GM12865 (cell line): ENCODE measurements at regions not wholly inside any gene's neighbourhood (a gene's known extent, or its start where the extent isn't known, plus 50 kb on each side); places are given as distances from the start of the nearest gene placed in this dataset.

Experiments used
- DNase-seq: peaks from one replicate; pipeline ENCODE4 v3.0.0; 2010; ENCODE audit warnings: low read depth
- H3K4me3 ChIP-seq: 2 replicates; pipeline ENCODE4 v1.5.1; 2011; ENCODE audit warnings: mild to moderate bottlenecking, low read depth, low read length, control low read depth
- TF ChIP-seq, protein P1 (sequence below): IDR thresholded peaks from 2 replicates; pipeline ENCODE4 v1.5.1; 2011; ENCODE audit warnings: low read length, control low read depth, low read depth, inconsistent platforms; ENCODE audit not compliant: insufficient read depth; ENCODE audit errors: missing control alignments

DNA sequence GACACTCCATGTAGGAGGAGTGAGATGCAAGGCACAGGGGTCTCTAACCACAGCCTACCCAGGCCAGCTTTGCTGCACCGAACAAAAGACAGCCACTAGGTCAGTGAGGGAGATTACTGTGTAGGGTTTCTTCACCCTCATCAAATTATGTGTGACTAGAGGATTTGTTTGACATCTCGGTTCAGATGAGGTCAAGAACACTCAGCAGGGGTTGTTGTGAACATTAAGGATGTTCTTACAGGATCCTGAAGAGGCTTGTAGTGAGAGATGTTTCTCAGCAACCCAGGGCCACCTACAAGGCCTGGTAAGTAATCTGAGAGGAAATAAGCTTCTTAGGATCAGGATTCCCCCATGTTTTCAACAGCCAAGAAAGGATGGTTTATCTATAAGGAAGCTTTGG is 202.1 kb downstream of the NXPE2 start:
- DNase-seq, result no peak
- TF ChIP-seq, protein P1, sequence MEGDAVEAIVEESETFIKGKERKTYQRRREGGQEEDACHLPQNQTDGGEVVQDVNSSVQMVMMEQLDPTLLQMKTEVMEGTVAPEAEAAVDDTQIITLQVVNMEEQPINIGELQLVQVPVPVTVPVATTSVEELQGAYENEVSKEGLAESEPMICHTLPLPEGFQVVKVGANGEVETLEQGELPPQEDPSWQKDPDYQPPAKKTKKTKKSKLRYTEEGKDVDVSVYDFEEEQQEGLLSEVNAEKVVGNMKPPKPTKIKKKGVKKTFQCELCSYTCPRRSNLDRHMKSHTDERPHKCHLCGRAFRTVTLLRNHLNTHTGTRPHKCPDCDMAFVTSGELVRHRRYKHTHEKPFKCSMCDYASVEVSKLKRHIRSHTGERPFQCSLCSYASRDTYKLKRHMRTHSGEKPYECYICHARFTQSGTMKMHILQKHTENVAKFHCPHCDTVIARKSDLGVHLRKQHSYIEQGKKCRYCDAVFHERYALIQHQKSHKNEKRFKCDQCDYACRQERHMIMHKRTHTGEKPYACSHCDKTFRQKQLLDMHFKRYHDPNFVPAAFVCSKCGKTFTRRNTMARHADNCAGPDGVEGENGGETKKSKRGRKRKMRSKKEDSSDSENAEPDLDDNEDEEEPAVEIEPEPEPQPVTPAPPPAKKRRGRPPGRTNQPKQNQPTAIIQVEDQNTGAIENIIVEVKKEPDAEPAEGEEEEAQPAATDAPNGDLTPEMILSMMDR, result no peak
- H3K4me3 ChIP-seq, result no peak overlapping the region

DNA sequence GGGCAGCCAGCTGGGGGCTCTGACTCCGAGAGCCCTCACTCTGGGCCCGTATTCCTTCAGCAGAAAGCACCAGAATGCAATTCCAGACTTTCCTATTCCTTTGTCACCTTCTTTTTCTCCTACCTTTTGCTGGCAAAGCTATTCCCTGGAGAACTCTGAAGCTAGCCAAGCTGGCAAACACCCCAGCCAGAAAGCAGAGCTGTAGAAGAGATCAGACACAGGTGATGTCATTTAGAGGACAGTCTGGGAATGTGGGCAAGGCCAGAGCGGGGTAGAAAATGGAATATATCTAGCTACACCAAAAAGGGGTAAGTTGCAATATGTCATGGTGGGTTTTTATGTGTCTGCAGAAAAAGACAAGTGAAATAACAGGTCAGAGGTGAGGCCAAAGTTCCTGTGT is 205.1 kb downstream of the NXPE2 start:
- TF ChIP-seq, protein P1, result no peak
- no peak overlapping the region for H3K4me3 ChIP-seq
- DNase-seq, result no peak

DNA sequence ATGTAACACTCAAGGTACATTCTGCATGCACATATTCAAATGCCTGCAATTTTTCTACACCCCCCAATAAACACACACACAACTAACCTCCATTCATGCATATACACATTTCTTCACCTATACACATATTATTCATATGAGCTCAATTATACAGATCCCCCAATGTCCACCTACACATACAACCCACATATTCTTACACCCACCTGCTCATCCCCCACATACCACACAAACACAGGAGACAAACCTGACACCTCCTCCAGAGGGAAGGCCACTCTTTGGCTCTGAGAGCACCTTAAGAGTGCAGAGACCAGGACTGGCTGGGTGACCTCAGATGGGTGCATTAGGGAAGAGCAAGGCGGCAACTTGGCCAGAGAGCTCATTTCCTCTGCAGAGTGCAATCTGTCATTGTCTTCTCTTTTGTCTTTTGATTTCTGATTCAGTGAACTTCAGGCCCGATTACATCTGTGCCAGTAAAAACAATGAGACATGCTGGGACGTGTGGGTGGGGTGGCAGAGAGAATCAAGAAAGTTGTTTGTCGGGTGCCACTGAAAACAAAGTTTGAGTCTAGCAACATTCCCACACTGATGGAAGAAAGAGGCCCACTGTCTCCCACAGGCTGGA is 208.4 kb downstream of the NXPE2 start:
- H3K4me3 ChIP-seq, result no peak overlapping the region
- no peak for DNase-seq
- TF ChIP-seq, protein P1, result no peak

DNA sequence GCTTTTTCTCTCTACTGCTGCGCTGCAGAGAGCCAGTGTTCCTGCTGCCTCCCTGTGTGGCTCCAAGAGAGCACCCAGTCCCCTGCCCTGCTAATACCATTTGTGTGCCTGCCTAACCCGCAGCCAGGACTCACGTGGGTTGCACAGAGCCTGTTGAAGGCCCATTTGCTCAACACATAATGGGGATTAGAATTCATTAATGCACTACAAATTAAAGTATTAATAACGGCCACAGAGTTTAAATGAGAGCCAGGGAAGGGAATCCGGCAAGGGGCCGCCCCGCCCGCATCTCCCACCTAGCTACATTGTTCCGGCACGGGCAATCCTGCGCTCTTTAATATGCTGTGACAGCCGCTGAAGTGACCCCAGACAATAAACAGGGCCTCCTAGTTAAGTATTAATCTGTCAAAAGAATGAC is 211.3 kb downstream of the NXPE2 start:
- no peak for DNase-seq
- H3K4me3 ChIP-seq, result no peak overlapping the region
- TF ChIP-seq, protein P1, result no peak

DNA sequence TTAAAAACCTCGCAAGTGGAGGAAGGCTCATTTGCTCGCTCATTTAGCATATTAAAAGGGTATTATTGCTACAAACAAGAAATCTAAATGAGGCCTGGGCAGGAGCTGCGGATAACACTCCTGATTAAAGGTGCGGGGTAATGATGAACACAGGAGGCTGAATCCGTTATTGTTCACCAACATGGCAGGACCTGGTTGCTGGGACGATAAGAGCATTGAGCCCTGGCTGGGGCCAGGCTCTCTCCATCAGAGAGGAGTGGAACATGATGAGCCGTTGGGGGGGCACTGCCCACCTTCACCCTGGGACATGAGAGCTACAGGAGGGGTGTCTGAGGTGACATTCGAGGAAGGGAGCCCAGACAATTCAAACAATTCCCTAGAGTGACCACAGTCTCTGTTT is 211.7 kb downstream of the NXPE2 start:
- TF ChIP-seq, protein P1, result no peak
- H3K4me3 ChIP-seq, result no peak overlapping the region
- no peak for DNase-seq

DNA sequence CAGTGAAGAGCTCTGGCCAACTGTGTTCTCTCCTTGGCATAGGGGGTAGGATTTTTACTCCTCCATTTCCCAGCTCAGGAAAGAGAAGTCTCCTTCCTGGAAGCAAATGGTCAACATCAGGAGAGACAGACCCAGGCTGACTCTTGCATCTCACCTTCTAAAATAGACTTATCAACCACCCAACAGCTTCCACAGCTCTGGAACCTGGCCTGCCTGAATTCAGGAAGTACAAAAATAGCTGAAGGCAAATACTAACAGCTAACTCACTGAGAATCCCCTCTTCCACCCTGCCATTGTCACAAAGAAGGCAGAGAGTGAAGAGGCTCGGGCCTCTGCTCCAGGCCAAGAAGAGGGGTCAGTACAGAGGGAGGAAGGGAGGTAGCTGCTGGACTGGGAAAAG is 213.6 kb downstream of the NXPE2 start:
- TF ChIP-seq, protein P1, result no peak
- H3K4me3 ChIP-seq, result no peak overlapping the region
- no peak for DNase-seq

DNA sequence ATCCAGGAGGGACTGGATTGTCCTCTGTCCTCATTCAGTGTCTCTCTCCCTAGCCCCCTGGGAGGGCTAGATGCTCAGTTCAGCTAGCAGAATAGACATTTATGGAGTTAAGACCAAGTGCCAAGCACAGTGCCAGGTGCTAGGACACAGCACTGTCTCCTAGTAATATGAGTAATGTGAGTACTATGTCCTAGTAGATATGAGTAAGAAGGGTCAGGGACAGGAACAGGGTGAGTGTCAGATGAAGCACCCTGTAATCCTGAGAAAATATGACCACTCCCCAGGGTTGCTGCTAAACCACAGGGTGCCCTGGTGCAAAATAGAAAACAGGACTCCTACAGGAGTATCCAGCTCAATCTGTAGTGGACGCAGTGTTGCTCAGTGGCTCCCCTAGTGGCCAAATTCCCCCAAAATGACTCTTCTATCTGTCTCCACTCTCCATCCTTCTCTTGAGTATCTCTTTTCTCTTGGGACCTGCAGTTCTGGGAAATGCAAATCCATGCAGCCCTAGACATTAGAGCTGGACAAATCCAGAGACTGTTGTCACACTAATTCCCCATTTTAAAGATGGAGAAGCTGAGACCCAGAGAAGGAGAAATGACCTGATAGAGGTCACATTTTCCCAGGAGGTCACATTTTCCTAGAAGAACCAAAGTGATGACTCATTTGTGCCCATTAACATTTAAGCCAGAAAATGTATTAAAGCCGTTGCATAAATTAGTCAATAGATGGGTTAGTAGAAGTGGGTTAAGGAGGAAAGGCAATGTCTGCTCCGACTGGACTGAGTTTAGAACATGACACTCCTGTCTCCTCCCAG is 214.3 kb downstream of the NXPE2 start:
- peak; percentile 9 for DNase-seq
- TF ChIP-seq, protein P1, result peak; percentile 65
- H3K4me3 ChIP-seq, result no peak overlapping the region
